ENCODE measurements at regions not wholly inside any gene's neighbourhood (a gene's known extent, or its start where the extent isn't known, plus 50 kb on each side); places are given as distances from the start of the nearest gene placed in this dataset.

DNA sequence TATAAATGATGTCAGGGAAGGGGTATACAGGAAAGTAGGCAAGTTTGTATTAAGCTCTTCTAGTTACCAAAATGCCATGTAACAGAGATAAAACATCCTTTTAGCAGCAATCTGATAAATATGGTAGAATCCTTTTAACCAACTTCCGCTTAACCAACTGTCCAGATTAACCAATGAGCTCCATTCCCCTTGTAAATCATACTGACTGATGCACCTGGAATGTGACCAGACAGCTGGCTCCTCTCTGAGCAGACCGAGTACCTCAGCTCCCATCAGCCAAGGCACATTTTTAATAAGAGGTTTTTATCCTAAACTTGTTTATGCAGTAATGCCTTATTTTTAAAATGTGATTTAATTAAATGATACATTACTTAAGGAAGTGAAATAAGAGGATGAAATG is 66.4 kb downstream of the KLF12 start:
- no peak for TF ChIP-seq EZH2 (IDR thresholded peaks at IDR 0.05; ENCODE audit: insufficient read depth, low read length)
- no peak for TF ChIP-seq CTCF (IDR thresholded peaks at IDR 0.05; ENCODE audit: insufficient read depth, low read depth, low read length)
